Anterior cingulate cortex (tissue), 58 donors: ENCODE measurements at regions not wholly inside any gene's neighbourhood (a gene's known extent, or its start where the extent isn't known, plus 50 kb on each side); places are given as distances from the start of the nearest gene placed in this dataset.

ENCODE experiments used
- DNase-seq, 58 donors: peaks; one replicate each; lab custom pipeline; 2025; lab: John Stamatoyannopoulos, UW

GRCh38 chr17:77405867-77406732 lies 265.3 kb downstream of the SEC14L1 start:
- no peak for DNase-seq

- DNase-seq = no peak
Observed at GRCh38 chr17:77407321-77408277, 266.8 kb downstream of the SEC14L1 start.

- DNase-seq = no peak
Observed at GRCh38 chr17:77408284-77408683, 267.5 kb downstream of the SEC14L1 start.

- peak in 18 of 58 donors; percentile 9 to 46 (median 36) for DNase-seq
Observed at GRCh38 chr17:77409282-77410161, 268.8 kb downstream of the SEC14L1 start.

GRCh38 chr17:77410470-77410869 lies 269.7 kb downstream of the SEC14L1 start:
- DNase-seq = no peak

GRCh38 chr17:77414811-77415400 lies 274.1 kb downstream of the SEC14L1 start:
- no peak for DNase-seq

GRCh38 chr17:77416105-77416713 lies 275.4 kb downstream of the SEC14L1 start:
- DNase-seq = no peak

GRCh38 chr17:77417575-77417974 lies 276.8 kb downstream of the SEC14L1 start:
- no peak for DNase-seq

GRCh38 chr17:77418609-77419008 lies 277.8 kb downstream of the SEC14L1 start:
- no peak for DNase-seq

- DNase-seq = no peak
Observed at GRCh38 chr17:77419095-77419494, 278.3 kb downstream of the SEC14L1 start.

- no peak for DNase-seq
Observed at GRCh38 chr17:77419547-77420094, 278.9 kb downstream of the SEC14L1 start.

- no peak for DNase-seq
Observed at GRCh38 chr17:77420095-77420803, 279.5 kb downstream of the SEC14L1 start.

- DNase-seq = peak in 3 of 58 donors; percentile 16 to 43 (median 25)
Observed at GRCh38 chr17:77420804-77421629, 280.2 kb downstream of the SEC14L1 start.

- no peak for DNase-seq
Observed at GRCh38 chr17:77421630-77421972, 280.8 kb downstream of the SEC14L1 start.

- DNase-seq = no peak
Observed at GRCh38 chr17:77422104-77422747, 281.5 kb downstream of the SEC14L1 start.

- DNase-seq = no peak
Observed at GRCh38 chr17:77422748-77423113, 282.0 kb downstream of the SEC14L1 start.
